HEK293 (cell line): ENCODE measurements at regions not wholly inside any gene's neighbourhood (a gene's known extent, or its start where the extent isn't known, plus 50 kb on each side); places are given as distances from the start of the nearest gene placed in this dataset.

Experiments used
- GFI1B ChIP-seq: fragments of 450-650 bp; formaldehyde crosslinking; IDR thresholded peaks from 2 replicates; pipeline ENCODE4 v1.5.1; 2016; ENCODE audit warnings: missing biosample characterization, missing genetic modification characterization
- HOXA7 ChIP-seq: sonication (generic); formaldehyde crosslinking; IDR thresholded peaks from 2 replicates; pipeline ENCODE4 v1.8.1; 2022; ENCODE audit warnings: missing genetic modification reagents, borderline replicate concordance
- ZNF114 ChIP-seq: fragments of 450-650 bp; formaldehyde crosslinking; IDR thresholded peaks from 2 replicates; pipeline ENCODE4 v1.5.0; 2017; ENCODE audit warnings: missing biosample characterization, missing genetic modification characterization
- ZNF121 ChIP-seq: fragments of 450-650 bp; formaldehyde crosslinking; IDR thresholded peaks from 2 replicates; pipeline ENCODE4 v1.5.1; 2016; ENCODE audit warnings: missing biosample characterization, missing genetic modification characterization
- ZNF24 ChIP-seq: fragments of 450-650 bp; formaldehyde crosslinking; IDR thresholded peaks from 2 replicates; pipeline ENCODE4 v1.5.1; 2016; ENCODE audit warnings: missing biosample characterization, missing genetic modification characterization
- ZNF394 ChIP-seq: fragments of 450-650 bp; formaldehyde crosslinking; IDR thresholded peaks from 2 replicates; pipeline ENCODE4 v1.5.1; 2016; ENCODE audit warnings: missing biosample characterization, missing genetic modification characterization, mild to moderate bottlenecking, moderate library complexity, borderline replicate concordance
- ZNF416 ChIP-seq: fragments of 450-650 bp; formaldehyde crosslinking; IDR thresholded peaks from 2 replicates; pipeline ENCODE4 v1.5.1; 2016; ENCODE audit warnings: missing biosample characterization, missing genetic modification characterization
- ZNF423 ChIP-seq: fragments of 450-650 bp; formaldehyde crosslinking; IDR thresholded peaks from 2 replicates; pipeline ENCODE4 v1.5.1; 2016; ENCODE audit warnings: missing biosample characterization, missing genetic modification characterization
- ZNF654 ChIP-seq: fragments of 450-650 bp; formaldehyde crosslinking; IDR thresholded peaks from 2 replicates; pipeline ENCODE4 v1.5.1; 2016; ENCODE audit warnings: low read depth, missing biosample characterization, missing genetic modification characterization
- ZNF664 ChIP-seq: fragments of 450-650 bp; formaldehyde crosslinking; IDR thresholded peaks from 2 replicates; pipeline ENCODE4 v1.5.1; 2016; ENCODE audit warnings: missing biosample characterization, missing genetic modification characterization
- TF ChIP-seq, protein P1 (sequence below): fragments of 450-650 bp; formaldehyde crosslinking; IDR thresholded peaks from 2 replicates; pipeline ENCODE4 v1.5.1; 2016; ENCODE audit warnings: missing biosample characterization, missing genetic modification characterization
- TF ChIP-seq, protein P2 (sequence below): fragments of 450-650 bp; formaldehyde crosslinking; IDR thresholded peaks from 2 replicates; pipeline ENCODE4 v1.5.1; 2016; ENCODE audit warnings: missing biosample characterization, missing genetic modification characterization

DNA sequence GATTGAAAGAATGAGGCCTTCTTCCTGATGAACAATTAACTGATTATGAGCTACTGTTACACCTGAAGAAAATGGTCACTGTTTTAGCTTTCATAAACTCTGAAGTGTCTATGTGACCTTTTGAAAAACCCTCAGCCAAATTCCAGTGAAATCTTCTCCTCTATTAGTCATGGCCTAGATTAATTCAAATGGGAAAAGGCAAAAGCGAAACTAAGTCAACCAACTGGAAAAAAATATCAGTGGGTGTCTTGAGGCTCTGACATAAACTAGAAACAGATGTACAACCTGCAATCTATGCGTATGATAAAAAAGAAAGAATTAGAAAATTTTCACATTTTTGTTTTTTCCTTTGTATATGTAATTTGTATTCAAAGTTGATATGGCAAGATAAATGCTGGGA lies 169.4 kb upstream of the BANK1 start:
- TF ChIP-seq, protein P1, sequence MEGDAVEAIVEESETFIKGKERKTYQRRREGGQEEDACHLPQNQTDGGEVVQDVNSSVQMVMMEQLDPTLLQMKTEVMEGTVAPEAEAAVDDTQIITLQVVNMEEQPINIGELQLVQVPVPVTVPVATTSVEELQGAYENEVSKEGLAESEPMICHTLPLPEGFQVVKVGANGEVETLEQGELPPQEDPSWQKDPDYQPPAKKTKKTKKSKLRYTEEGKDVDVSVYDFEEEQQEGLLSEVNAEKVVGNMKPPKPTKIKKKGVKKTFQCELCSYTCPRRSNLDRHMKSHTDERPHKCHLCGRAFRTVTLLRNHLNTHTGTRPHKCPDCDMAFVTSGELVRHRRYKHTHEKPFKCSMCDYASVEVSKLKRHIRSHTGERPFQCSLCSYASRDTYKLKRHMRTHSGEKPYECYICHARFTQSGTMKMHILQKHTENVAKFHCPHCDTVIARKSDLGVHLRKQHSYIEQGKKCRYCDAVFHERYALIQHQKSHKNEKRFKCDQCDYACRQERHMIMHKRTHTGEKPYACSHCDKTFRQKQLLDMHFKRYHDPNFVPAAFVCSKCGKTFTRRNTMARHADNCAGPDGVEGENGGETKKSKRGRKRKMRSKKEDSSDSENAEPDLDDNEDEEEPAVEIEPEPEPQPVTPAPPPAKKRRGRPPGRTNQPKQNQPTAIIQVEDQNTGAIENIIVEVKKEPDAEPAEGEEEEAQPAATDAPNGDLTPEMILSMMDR (tag by site-specific recombination): no peak
- TF ChIP-seq ZNF114 (no peak), ZNF416 (tag by site-specific recombination) (no peak), ZNF394 (no peak), ZNF24 (tag by site-specific recombination) (no peak), GFI1B (no peak), ZNF121 (no peak), ZNF664 (tag by site-specific recombination) (no peak), ZNF654 (no peak), ZNF423 (tag by site-specific recombination) (no peak), HOXA7 (CRISPR knock-in tag) (no peak)
- TF ChIP-seq, protein P2, sequence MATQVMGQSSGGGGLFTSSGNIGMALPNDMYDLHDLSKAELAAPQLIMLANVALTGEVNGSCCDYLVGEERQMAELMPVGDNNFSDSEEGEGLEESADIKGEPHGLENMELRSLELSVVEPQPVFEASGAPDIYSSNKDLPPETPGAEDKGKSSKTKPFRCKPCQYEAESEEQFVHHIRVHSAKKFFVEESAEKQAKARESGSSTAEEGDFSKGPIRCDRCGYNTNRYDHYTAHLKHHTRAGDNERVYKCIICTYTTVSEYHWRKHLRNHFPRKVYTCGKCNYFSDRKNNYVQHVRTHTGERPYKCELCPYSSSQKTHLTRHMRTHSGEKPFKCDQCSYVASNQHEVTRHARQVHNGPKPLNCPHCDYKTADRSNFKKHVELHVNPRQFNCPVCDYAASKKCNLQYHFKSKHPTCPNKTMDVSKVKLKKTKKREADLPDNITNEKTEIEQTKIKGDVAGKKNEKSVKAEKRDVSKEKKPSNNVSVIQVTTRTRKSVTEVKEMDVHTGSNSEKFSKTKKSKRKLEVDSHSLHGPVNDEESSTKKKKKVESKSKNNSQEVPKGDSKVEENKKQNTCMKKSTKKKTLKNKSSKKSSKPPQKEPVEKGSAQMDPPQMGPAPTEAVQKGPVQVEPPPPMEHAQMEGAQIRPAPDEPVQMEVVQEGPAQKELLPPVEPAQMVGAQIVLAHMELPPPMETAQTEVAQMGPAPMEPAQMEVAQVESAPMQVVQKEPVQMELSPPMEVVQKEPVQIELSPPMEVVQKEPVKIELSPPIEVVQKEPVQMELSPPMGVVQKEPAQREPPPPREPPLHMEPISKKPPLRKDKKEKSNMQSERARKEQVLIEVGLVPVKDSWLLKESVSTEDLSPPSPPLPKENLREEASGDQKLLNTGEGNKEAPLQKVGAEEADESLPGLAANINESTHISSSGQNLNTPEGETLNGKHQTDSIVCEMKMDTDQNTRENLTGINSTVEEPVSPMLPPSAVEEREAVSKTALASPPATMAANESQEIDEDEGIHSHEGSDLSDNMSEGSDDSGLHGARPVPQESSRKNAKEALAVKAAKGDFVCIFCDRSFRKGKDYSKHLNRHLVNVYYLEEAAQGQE (tag by site-specific recombination): no peak
